A673 (cell line): ENCODE measurements at regions not wholly inside any gene's neighbourhood (a gene's known extent, or its start where the extent isn't known, plus 50 kb on each side); places are given as distances from the start of the nearest gene placed in this dataset.

Source experiments
- BruUV-seq: library from RNA; stranded (reverse); fragments of 400-500 nt; replicated peaks from 2 replicates; lab custom pipeline; 2021; lab: Mats Ljungman, UMichigan
- CTCF ChIA-PET: fragments of 300-600 bp; sonication (Branson Sonifier 250); formaldehyde crosslinking; loops from one replicate; lab custom pipeline; 2022; ENCODE audit warnings: antibody characterized with exemption; lab: Charles Lee
- POLR2A ChIA-PET: fragments of 300-600 bp; sonication (Branson Sonifier 250); formaldehyde crosslinking; loops from one replicate; lab custom pipeline; 2022; ENCODE audit warnings: antibody characterized with exemption; ENCODE audit not compliant: low non-redundant PET; lab: Charles Lee
- DNase-seq: peaks from one replicate; pipeline ENCODE4 v3.0.0-alpha.2; 2015; ENCODE audit warnings: low spot score
- H3K27ac ChIP-seq: fragments of 200-600 bp; sonication (generic); 2 replicates; pipeline ENCODE4 v1.5.1; 2016; ENCODE audit warnings: mixed run types, low read depth, mild to moderate bottlenecking, mixed read lengths, antibody characterized with exemption, low read length; ENCODE audit not compliant: poor library complexity, severe bottlenecking
- H3K27me3 ChIP-seq: fragments of 200-600 bp; sonication (generic); replicated peaks from 2 replicates; pipeline ENCODE4 v1.6.1; 2017; ENCODE audit warnings: mixed run types, low read depth, mild to moderate bottlenecking, mixed read lengths, antibody characterized with exemption, low read length; ENCODE audit not compliant: insufficient read depth, poor library complexity
- H3K36me3 ChIP-seq: fragments of 200-600 bp; sonication (generic); 2 replicates; pipeline ENCODE4 v1.6.1; 2016; ENCODE audit warnings: mixed run types, mild to moderate bottlenecking, mixed read lengths, antibody characterized with exemption, low read length; ENCODE audit not compliant: insufficient read depth, poor library complexity, severe bottlenecking
- H3K4me1 ChIP-seq: fragments of 200-600 bp; sonication (generic); 2 replicates; pipeline ENCODE4 v1.6.1; 2017; ENCODE audit warnings: mixed run types, mild to moderate bottlenecking, mixed read lengths, antibody characterized with exemption, low read length; ENCODE audit not compliant: insufficient read depth, poor library complexity, severe bottlenecking
- H3K4me3 ChIP-seq: fragments of 200-600 bp; sonication (generic); 2 replicates; pipeline ENCODE4 v1.5.1; 2016; ENCODE audit warnings: low read depth, mixed run types, mild to moderate bottlenecking, mixed read lengths, low read length; ENCODE audit not compliant: poor library complexity, severe bottlenecking
- H3K9me3 ChIP-seq: fragments of 200-600 bp; sonication (generic); 2 replicates; pipeline ENCODE4 v1.6.1; 2016; ENCODE audit warnings: mixed run types, low read depth, mild to moderate bottlenecking, mixed read lengths, antibody characterized with exemption, low read length; ENCODE audit not compliant: poor library complexity, severe bottlenecking
- EZH2 ChIP-seq: fragments of 200-600 bp; sonication (generic); IDR thresholded peaks from 2 replicates; pipeline ENCODE4 v1.6.1; 2017; ENCODE audit warnings: borderline replicate concordance, low read depth, mild to moderate bottlenecking, mixed read lengths, antibody characterized with exemption, low read length; ENCODE audit not compliant: poor library complexity, severe bottlenecking
- intact Hi-C: fragments of 100-400 bp; cut with micrococcal nuclease; formaldehyde crosslinking; loops from one replicate; pipeline ENCODE4 v1.10.0; 2022; ENCODE audit not compliant: unreplicated experiment
- TF ChIP-seq, protein P1 (sequence below): fragments of 300-800, 200-600 bp; sonication (generic); conservative IDR thresholded peaks from 2 replicates; pipeline ENCODE4 v1.5.1; 2017; ENCODE audit warnings: low read depth, mild to moderate bottlenecking, antibody characterized with exemption, low read length, moderate library complexity, mixed read lengths

DNA sequence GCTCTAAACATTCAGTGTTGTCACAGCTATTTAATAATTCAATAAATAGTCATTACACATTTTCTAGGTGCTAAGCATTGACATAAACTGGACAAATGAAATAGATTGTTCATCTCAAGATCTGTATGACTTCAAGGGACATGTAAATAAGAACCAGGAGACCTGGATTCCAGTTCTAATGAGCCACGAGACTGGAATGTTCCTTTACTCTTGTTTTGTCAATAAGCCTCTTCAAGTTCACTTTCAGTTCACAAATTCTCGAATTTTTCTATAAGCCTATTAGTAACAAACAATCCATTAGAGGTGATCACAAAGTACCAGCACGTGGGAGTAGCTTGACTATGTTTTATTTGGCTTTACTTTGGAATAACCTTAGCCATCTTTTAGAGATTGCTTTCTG is 514.0 kb upstream of the SMIM31 start:
- ChIA-PET CTCF (no interaction called here), POLR2A (no interaction called here)
- intact Hi-C loops = no loop called here
- no TSS peak for BruUV-seq
- no peak for DNase-seq
- Histone ChIP-seq H3K9me3 (no peaks in the 10 kb centered on the region), H3K36me3 (no peaks in the 10 kb centered on the region), H3K4me3 (no peak overlapping the region), H3K4me1 (no peaks in the 10 kb centered on the region), H3K27ac (no peak overlapping the region), H3K27me3 (no peaks in the 10 kb centered on the region)
- no peak for TF ChIP-seq EZH2
- TF ChIP-seq, protein P1, sequence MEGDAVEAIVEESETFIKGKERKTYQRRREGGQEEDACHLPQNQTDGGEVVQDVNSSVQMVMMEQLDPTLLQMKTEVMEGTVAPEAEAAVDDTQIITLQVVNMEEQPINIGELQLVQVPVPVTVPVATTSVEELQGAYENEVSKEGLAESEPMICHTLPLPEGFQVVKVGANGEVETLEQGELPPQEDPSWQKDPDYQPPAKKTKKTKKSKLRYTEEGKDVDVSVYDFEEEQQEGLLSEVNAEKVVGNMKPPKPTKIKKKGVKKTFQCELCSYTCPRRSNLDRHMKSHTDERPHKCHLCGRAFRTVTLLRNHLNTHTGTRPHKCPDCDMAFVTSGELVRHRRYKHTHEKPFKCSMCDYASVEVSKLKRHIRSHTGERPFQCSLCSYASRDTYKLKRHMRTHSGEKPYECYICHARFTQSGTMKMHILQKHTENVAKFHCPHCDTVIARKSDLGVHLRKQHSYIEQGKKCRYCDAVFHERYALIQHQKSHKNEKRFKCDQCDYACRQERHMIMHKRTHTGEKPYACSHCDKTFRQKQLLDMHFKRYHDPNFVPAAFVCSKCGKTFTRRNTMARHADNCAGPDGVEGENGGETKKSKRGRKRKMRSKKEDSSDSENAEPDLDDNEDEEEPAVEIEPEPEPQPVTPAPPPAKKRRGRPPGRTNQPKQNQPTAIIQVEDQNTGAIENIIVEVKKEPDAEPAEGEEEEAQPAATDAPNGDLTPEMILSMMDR = no peak

- H3K36me3 ChIP-seq = no peaks in the 10 kb centered on the region
- CTCF ChIA-PET = no interaction called here
- POLR2A ChIA-PET = no interaction called here
- H3K4me3 ChIP-seq = no peak overlapping the region
- H3K4me1 ChIP-seq = no peaks in the 10 kb centered on the region
- H3K27me3 ChIP-seq = no peaks in the 10 kb centered on the region
- no peak for DNase-seq
- intact Hi-C loops = no loop called here
- no peaks in the 10 kb centered on the region for H3K9me3 ChIP-seq
- TF ChIP-seq EZH2 = no peak
- TF ChIP-seq, protein P1 = no peak
- H3K27ac ChIP-seq = no peak overlapping the region
- BruUV-seq = no TSS peak
Measured at GRCh38 chr4:164251257-164251656, 502.7 kb upstream of the SMIM31 start.

DNA sequence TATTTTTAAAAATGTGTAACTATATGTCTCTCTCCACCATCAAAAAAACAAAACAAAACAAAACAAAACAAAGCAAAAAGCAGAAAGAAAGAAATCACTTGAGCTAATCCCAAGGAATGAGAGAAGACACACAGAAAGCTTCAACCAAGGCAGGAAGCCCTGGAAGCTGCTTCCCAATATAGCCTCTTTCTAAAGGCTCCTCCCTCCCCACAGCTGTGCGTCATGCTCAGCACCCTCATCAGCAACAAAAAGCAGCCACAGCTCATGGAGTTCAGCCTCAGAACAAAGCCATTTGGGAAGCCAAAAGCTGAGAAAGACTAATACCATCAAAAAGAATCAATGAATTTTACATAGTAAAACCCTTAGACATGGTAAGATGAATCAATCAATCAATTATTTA is 501.6 kb upstream of the SMIM31 start:
- Histone ChIP-seq H3K9me3 (no peaks in the 10 kb centered on the region), H3K36me3 (no peaks in the 10 kb centered on the region), H3K27me3 (no peaks in the 10 kb centered on the region), H3K27ac (no peak overlapping the region), H3K4me3 (no peak overlapping the region), H3K4me1 (no peaks in the 10 kb centered on the region)
- DNase-seq = peak; percentile 51
- ChIA-PET POLR2A (no interaction called here), CTCF (no interaction called here)
- BruUV-seq = no TSS peak
- intact Hi-C loops = no loop called here
- TF ChIP-seq, protein P1 = no peak
